ENCODE measurements at regions not wholly inside any gene's neighbourhood (a gene's known extent, or its start where the extent isn't known, plus 50 kb on each side); places are given as distances from the start of the nearest gene placed in this dataset.

DNA sequence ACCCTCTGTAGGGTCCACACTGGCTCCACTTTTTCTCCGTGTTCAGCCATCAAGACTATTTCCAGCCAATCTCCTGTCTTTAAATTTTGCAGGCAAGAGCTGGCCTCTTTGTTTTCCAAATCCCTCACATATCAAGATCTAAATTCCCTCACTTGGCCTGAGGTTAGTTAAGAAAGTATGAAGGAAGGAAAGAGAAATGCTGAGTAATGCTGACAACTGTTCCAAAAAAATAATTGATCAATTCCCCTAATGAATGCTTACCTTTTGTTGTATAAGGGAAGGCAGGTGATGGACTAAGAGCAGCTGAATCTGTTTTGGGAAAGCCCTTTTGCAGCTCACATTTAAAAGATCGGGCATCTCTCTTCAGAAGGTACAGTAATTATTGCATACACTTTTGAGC is 105.1 kb upstream of the KCNJ16 start:
- Histone ChIP-seq H3K27me3 (replicated peaks; ENCODE audit: insufficient read depth) (no peaks in the 10 kb centered on the region), H3K4me3 (no peak overlapping the region), H3K36me3 (no peaks in the 10 kb centered on the region), H3K9me3 (no peaks in the 10 kb centered on the region), H3K27ac (no peak overlapping the region), H3K4me1 (ENCODE audit: control insufficient read depth in 1 of 2, low read depth in 2 of 2) (no peaks in the 10 kb centered on the region)
- DNase-seq (ENCODE audit: low spot score): no peak
- ATAC-seq (ENCODE audit: insufficient number of reproducible peaks, low FRiP score, low read depth): no peak
- TF ChIP-seq, protein P1, sequence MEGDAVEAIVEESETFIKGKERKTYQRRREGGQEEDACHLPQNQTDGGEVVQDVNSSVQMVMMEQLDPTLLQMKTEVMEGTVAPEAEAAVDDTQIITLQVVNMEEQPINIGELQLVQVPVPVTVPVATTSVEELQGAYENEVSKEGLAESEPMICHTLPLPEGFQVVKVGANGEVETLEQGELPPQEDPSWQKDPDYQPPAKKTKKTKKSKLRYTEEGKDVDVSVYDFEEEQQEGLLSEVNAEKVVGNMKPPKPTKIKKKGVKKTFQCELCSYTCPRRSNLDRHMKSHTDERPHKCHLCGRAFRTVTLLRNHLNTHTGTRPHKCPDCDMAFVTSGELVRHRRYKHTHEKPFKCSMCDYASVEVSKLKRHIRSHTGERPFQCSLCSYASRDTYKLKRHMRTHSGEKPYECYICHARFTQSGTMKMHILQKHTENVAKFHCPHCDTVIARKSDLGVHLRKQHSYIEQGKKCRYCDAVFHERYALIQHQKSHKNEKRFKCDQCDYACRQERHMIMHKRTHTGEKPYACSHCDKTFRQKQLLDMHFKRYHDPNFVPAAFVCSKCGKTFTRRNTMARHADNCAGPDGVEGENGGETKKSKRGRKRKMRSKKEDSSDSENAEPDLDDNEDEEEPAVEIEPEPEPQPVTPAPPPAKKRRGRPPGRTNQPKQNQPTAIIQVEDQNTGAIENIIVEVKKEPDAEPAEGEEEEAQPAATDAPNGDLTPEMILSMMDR (IDR thresholded peaks at IDR 0.05): no peak

DNA sequence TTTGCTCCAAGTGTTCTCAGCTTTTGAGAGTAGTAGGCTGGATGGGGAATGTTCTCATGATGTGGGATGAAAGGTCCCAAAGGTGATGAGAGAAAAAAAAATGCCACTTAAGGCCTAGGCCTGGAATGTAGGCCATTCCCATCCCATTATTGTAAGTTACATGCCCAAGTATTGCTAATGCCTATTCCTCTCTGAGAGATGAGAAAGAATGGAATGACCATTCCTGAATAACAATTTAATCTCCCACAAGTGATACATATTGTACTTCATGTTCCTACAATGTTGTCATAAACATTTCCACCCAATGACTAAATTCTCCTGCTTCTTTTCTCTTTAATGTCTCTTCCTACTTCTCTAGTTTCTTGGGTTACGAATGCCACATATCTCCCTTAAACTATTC is 102.8 kb upstream of the KCNJ16 start:
- TF ChIP-seq, protein P1 (IDR thresholded peaks at IDR 0.05): no peak
- Histone ChIP-seq H3K27ac (no peak overlapping the region), H3K4me3 (no peak overlapping the region), H3K27me3 (replicated peaks; ENCODE audit: insufficient read depth) (no peaks in the 10 kb centered on the region), H3K4me1 (ENCODE audit: control insufficient read depth in 1 of 2, low read depth in 2 of 2) (no peaks in the 10 kb centered on the region), H3K9me3 (no peaks in the 10 kb centered on the region), H3K36me3 (no peaks in the 10 kb centered on the region)
- ATAC-seq (ENCODE audit: insufficient number of reproducible peaks, low FRiP score, low read depth) (no peak), DNase-seq (ENCODE audit: low spot score) (no peak)

DNA sequence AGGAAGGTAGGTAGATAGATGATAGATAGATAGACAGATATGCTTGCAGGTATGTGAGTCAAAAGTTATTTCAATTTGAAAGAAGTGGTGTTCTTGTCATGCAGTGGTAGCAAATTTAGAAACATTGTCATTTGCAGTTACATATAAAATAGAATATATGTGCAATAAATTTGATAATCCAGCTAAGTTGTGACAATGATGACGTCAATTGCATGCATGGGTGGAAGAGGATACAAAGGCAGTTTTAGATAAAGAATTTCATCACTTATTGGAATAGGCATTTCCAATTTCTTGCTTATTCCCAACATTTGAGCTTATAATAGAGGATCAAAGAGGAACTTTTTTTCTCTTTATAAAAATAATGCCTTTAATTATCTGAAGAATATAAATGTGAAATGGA is 99.2 kb upstream of the KCNJ16 start:
- ATAC-seq (ENCODE audit: insufficient number of reproducible peaks, low FRiP score, low read depth) (no peak), DNase-seq (ENCODE audit: low spot score) (no peak)
- no peaks in the 10 kb centered on the region for H3K4me1 ChIP-seq (ENCODE audit: control insufficient read depth in 1 of 2, low read depth in 2 of 2)
- no peak overlapping the region for H3K4me3 ChIP-seq
- H3K27ac ChIP-seq: no peak overlapping the region
- TF ChIP-seq, protein P1 (IDR thresholded peaks at IDR 0.05): no peak
- no peaks in the 10 kb centered on the region for H3K27me3 ChIP-seq (replicated peaks; ENCODE audit: insufficient read depth)
- H3K36me3 ChIP-seq: no peaks in the 10 kb centered on the region
- no peaks in the 10 kb centered on the region for H3K9me3 ChIP-seq

DNA sequence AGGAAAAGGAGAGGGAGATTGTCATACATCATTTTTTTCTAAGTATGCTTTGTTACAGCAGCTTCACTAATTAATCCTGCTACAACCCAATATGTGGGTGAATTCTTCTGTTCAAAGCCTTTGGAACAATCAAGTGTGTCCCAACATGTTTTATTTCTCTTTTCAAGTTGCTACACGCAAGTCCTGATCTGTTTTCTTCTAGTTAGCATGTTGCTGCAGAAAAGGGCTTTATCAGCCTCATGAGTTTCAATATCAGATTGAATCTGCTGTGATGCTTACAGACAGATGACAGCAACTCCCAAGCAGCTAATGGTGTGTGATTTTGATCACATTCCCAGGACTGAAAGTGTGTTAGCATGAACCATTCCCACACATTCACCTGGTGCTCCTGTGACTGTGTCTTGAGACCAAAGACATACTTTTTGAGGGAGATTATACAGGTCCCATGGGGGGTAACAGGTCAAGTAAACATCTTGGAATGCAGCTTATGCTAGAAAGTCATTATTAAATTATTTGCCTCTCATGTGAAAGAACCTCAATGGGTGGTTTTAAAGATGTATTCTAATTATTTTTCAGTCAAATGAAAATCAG is 96.9 kb upstream of the KCNJ16 start:
- TF ChIP-seq, protein P1 (IDR thresholded peaks at IDR 0.05): no peak
- DNase-seq (ENCODE audit: low spot score) (no peak), ATAC-seq (ENCODE audit: insufficient number of reproducible peaks, low FRiP score, low read depth) (no peak)
- no peak overlapping the region for H3K4me3 ChIP-seq
- H3K36me3 ChIP-seq: no peaks in the 10 kb centered on the region
- no peaks in the 10 kb centered on the region for H3K4me1 ChIP-seq (ENCODE audit: control insufficient read depth in 1 of 2, low read depth in 2 of 2)
- H3K27ac ChIP-seq: no peak overlapping the region
- no peaks in the 10 kb centered on the region for H3K27me3 ChIP-seq (replicated peaks; ENCODE audit: insufficient read depth)
- no peaks in the 10 kb centered on the region for H3K9me3 ChIP-seq

DNA sequence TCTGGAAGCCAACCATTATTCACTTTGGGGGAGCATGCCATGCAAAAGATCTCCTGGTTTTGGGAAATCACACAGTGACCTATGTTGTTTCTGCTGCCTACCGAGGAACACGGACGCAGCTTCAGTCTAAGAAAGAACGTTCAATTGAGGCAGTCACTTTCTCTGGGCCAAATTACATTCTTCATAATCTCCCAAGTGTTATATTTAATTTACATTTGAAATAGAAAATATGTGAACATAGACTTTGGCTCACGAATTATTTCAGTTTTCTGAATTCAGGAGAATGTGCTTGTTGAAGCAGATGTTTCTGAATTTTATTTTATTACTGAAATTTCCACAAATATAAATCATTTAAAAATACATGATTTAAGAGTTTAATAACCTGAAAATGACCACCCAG is 93.6 kb upstream of the KCNJ16 start:
- H3K9me3 ChIP-seq: no peaks in the 10 kb centered on the region
- DNase-seq (ENCODE audit: low spot score) (no peak), ATAC-seq (ENCODE audit: insufficient number of reproducible peaks, low FRiP score, low read depth) (no peak)
- H3K36me3 ChIP-seq: no peaks in the 10 kb centered on the region
- no peak overlapping the region for H3K4me3 ChIP-seq
- TF ChIP-seq, protein P1 (IDR thresholded peaks at IDR 0.05): no peak
- H3K27me3 ChIP-seq (replicated peaks; ENCODE audit: insufficient read depth): no peaks in the 10 kb centered on the region
- no peaks in the 10 kb centered on the region for H3K4me1 ChIP-seq (ENCODE audit: control insufficient read depth in 1 of 2, low read depth in 2 of 2)
- H3K27ac ChIP-seq: no peak overlapping the region

Data from thoracic aorta (tissue), 2 donors.